ENCODE measurements at regions not wholly inside any gene's neighbourhood (a gene's known extent, or its start where the extent isn't known, plus 50 kb on each side); places are given as distances from the start of the nearest gene placed in this dataset.

GRCh38 chr10:133028158-133028557 is 59.6 kb upstream of the ADGRA1 start:
- no TSS peak for BruUV-seq (replicated peaks)
- FAIRE-seq (no peak), DNase-seq (ENCODE audit: low read depth, low spot score) (no peak)
- no peak for TF ChIP-seq POLR2AphosphoS5 (IDR thresholded peaks at IDR 0.05; ENCODE audit: insufficient read depth, low read depth, low read length)
- TF ChIP-seq JUN (IDR thresholded peaks at IDR 0.05; ENCODE audit: borderline replicate concordance, insufficient read depth, insufficient read length, low read depth) = no peak
- TF ChIP-seq FOS (IDR thresholded peaks at IDR 0.05; ENCODE audit: borderline replicate concordance, insufficient read depth, low read length) = no peak
- TF ChIP-seq EZH2 (IDR thresholded peaks at IDR 0.05; ENCODE audit: borderline replicate concordance, low read depth, low read length, severe bottlenecking) = no peak
- TF ChIP-seq, protein P1, sequence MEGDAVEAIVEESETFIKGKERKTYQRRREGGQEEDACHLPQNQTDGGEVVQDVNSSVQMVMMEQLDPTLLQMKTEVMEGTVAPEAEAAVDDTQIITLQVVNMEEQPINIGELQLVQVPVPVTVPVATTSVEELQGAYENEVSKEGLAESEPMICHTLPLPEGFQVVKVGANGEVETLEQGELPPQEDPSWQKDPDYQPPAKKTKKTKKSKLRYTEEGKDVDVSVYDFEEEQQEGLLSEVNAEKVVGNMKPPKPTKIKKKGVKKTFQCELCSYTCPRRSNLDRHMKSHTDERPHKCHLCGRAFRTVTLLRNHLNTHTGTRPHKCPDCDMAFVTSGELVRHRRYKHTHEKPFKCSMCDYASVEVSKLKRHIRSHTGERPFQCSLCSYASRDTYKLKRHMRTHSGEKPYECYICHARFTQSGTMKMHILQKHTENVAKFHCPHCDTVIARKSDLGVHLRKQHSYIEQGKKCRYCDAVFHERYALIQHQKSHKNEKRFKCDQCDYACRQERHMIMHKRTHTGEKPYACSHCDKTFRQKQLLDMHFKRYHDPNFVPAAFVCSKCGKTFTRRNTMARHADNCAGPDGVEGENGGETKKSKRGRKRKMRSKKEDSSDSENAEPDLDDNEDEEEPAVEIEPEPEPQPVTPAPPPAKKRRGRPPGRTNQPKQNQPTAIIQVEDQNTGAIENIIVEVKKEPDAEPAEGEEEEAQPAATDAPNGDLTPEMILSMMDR (IDR thresholded peaks at IDR 0.05; ENCODE audit: extremely low read depth in 1 of 2, insufficient read depth in 1 of 2, low read depth in 1 of 2, low read length in 2 of 2) = no peak
- TF ChIP-seq, protein P2, sequence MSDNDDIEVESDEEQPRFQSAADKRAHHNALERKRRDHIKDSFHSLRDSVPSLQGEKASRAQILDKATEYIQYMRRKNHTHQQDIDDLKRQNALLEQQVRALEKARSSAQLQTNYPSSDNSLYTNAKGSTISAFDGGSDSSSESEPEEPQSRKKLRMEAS (IDR thresholded peaks at IDR 0.05; ENCODE audit: insufficient read depth, insufficient read length) = no peak
- no peak for TF ChIP-seq MYC (IDR thresholded peaks at IDR 0.05; ENCODE audit: low read depth, low read length)
- TF ChIP-seq GATA2 (IDR thresholded peaks at IDR 0.05; ENCODE audit: insufficient read depth, insufficient read length, low read depth, low read length) = no peak
- no peak for TF ChIP-seq POLR2A (IDR thresholded peaks at IDR 0.05; ENCODE audit: low read depth, low read length)
- H3K4me1 ChIP-seq (ENCODE audit: control insufficient read depth, extremely low read depth, insufficient read depth, low read length) = no peaks in the 10 kb centered on the region
- H3K27ac ChIP-seq (ENCODE audit: insufficient read depth, low read depth, low read length) = no peak overlapping the region
- H3K9ac ChIP-seq (replicated peaks; ENCODE audit: extremely low read depth, insufficient read depth, low read length) = no peak overlapping the region
- no peaks in the 10 kb centered on the region for H4K20me1 ChIP-seq (replicated peaks; ENCODE audit: control insufficient read depth, extremely low read depth, insufficient read depth, low read length)
- H3K36me3 ChIP-seq (ENCODE audit: control insufficient read depth in 2 of 2, extremely low read depth in 1 of 2, insufficient read depth in 2 of 2, low read length in 2 of 2) = no peaks in the 10 kb centered on the region
- ChIA-PET CTCF (no interaction called here), POLR2A (no interaction called here)
- no peak overlapping the region for H3K4me2 ChIP-seq (ENCODE audit: insufficient read depth, low read length)
- H3K9me1 ChIP-seq (replicated peaks; ENCODE audit: control insufficient read depth, extremely low read depth, insufficient read depth, low read length) = no peaks in the 10 kb centered on the region
- dilution Hi-C loops (cut with MboI; ENCODE audit: extremely low pct_ligation_motif_present, low sequenced_read_pairs) = no loop called here
- no peaks in the 10 kb centered on the region for H3K9me3 ChIP-seq (replicated peaks; ENCODE audit: control insufficient read depth, insufficient read depth, low read length)
- no peaks in the 10 kb centered on the region for H3K79me2 ChIP-seq (ENCODE audit: control insufficient read depth, insufficient read depth, low read length)
- no peaks in the 10 kb centered on the region for H3K27me3 ChIP-seq (ENCODE audit: control insufficient read depth in 2 of 2, insufficient read depth in 2 of 2, low read length in 2 of 2)
- H2AFZ ChIP-seq (ENCODE audit: low read depth, low read length) = no peak overlapping the region
- intact Hi-C loops (cut with micrococcal nuclease) = no loop called here
- H3K4me3 ChIP-seq (replicated peaks in 1 of 3; ENCODE audit: insufficient read depth in 1 of 3, low read depth in 1 of 3, low read length in 3 of 3) = no peak overlapping the region

All from endothelial cell of umbilical vein (primary cell).